ENCODE measurements at regions not wholly inside any gene's neighbourhood (a gene's known extent, or its start where the extent isn't known, plus 50 kb on each side); places are given as distances from the start of the nearest gene placed in this dataset.

DNA sequence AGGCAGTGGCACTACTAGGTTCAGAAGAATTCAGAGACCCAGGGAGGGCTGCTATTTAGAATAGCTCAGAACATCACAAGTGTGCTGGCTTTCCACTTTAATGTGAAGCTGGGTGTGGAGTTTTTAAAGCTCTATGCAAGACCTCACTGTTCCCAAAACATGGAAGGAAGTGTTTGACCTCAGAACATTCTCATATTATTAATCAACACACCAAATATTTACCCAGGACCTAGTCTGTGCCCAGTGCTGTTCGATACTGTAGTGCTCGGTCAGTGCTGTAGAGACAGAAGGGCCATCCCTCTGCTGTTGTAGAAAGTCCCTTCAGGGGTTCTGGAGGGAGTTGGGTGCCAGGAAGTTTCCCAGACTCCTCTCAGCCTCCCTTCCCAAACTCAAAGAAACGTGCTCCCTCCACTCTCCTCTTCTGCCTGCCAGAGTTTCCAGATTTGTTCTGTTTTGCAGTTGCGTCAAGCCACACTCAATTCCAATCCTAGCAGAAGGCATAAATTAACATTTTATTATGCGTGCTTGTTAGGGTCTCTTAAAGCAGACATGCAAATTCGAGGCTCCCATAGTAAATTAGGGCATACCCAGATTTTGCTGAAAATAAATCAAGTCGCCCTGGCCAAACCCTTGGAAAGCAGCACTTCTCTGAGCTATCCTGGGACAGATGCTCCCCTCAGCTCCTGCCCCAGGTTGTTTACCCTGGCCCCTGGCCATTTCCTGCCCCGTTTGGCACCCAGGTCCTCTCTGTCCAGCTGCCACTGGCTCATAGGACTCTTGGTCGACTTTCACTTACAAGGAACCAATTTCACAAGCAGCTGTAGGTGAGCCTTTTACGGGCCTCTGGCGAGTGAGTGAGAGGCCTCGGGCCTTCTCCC is 248.6 kb downstream of the HIVEP2 start:
- Histone ChIP-seq H3K4me1 (ENCODE audit: control insufficient read depth in 1 of 2, insufficient read depth in 2 of 2, low read depth in 1 of 2, low read length in 1 of 2) (peaks cover 0 to 27% of the 10 kb centered on the region in 2 experiments; a peak in 2 of 4 replicates), H3F3A (replicated peaks; ENCODE audit: insufficient read depth) (no peaks in the 10 kb centered on the region), H3K36me3 (replicated peaks in 1 of 2; ENCODE audit: control insufficient read depth in 1 of 2, insufficient read depth in 2 of 2, low read length in 1 of 2) (no peaks in the 10 kb centered on the region), H3K9ac (no peak overlapping the region), H3K27ac (ENCODE audit: low read depth in 2 of 2, low read length in 1 of 2) (no peak overlapping the region), H3K9me3 (no peaks in the 10 kb centered on the region), H4K20me1 (ENCODE audit: insufficient read depth) (no peaks in the 10 kb centered on the region), H3K9me2 (no peaks in the 10 kb centered on the region), H3K79me2 (ENCODE audit: insufficient read depth) (no peaks in the 10 kb centered on the region), H2AFZ (ENCODE audit: low read depth) (no peak overlapping the region), H3K4me3 (ENCODE audit: low read depth in 2 of 2, low read length in 1 of 2) (no peak overlapping the region), H3K4me2 (no peak overlapping the region), H3K27me3 (ENCODE audit: insufficient read depth) (no peaks in the 10 kb centered on the region)
- ChIA-PET CTCF (interaction anchor here (0.7 to 3.0 kb wide), 3 partner anchors 190 to 731 kb away, joined by 3 to 9 read pairs (median 4); no protein-coding TSS in a partner anchor), POLR2A (no interaction called here)
- TF ChIP-seq TAF1 (IDR thresholded peaks at IDR 0.05; ENCODE audit: borderline replicate concordance, low read depth, low read length) (no peak), GATA2 (CRISPR knock-in tag; IDR thresholded peaks at IDR 0.05) (no peak), TEAD4 (IDR thresholded peaks at IDR 0.05; ENCODE audit: borderline replicate concordance, insufficient read depth) (no peak), JUND (IDR thresholded peaks at IDR 0.05) (no peak), NRF1 (IDR thresholded peaks at IDR 0.05; ENCODE audit: low read depth, low read length) (no peak), NFIC (IDR thresholded peaks at IDR 0.05; ENCODE audit: borderline replicate concordance) (no peak), RFX5 (IDR thresholded peaks at IDR 0.05; ENCODE audit: low read length) (no peak), EZH2phosphoT487 (IDR thresholded peaks at IDR 0.05; ENCODE audit: borderline replicate concordance, low read depth) (no peak), MEF2A (IDR thresholded peaks at IDR 0.05; ENCODE audit: borderline replicate concordance, low read depth) (no peak), YY1 (IDR thresholded peaks at IDR 0.05; ENCODE audit: low read depth) (no peak), POLR2AphosphoS5 (IDR thresholded peaks at IDR 0.05; ENCODE audit: low read depth, low read length) (no peak)
- TF ChIP-seq, protein P1, sequence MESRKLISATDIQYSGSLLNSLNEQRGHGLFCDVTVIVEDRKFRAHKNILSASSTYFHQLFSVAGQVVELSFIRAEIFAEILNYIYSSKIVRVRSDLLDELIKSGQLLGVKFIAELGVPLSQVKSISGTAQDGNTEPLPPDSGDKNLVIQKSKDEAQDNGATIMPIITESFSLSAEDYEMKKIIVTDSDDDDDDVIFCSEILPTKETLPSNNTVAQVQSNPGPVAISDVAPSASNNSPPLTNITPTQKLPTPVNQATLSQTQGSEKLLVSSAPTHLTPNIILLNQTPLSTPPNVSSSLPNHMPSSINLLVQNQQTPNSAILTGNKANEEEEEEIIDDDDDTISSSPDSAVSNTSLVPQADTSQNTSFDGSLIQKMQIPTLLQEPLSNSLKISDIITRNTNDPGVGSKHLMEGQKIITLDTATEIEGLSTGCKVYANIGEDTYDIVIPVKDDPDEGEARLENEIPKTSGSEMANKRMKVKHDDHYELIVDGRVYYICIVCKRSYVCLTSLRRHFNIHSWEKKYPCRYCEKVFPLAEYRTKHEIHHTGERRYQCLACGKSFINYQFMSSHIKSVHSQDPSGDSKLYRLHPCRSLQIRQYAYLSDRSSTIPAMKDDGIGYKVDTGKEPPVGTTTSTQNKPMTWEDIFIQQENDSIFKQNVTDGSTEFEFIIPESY (IDR thresholded peaks at IDR 0.05; ENCODE audit: borderline replicate concordance, low read depth) = no peak
- TF ChIP-seq, protein P2, sequence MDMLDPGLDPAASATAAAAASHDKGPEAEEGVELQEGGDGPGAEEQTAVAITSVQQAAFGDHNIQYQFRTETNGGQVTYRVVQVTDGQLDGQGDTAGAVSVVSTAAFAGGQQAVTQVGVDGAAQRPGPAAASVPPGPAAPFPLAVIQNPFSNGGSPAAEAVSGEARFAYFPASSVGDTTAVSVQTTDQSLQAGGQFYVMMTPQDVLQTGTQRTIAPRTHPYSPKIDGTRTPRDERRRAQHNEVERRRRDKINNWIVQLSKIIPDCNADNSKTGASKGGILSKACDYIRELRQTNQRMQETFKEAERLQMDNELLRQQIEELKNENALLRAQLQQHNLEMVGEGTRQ (IDR thresholded peaks at IDR 0.05; ENCODE audit: borderline replicate concordance, low read depth, low read length) = no peak
- TF ChIP-seq, protein P3, sequence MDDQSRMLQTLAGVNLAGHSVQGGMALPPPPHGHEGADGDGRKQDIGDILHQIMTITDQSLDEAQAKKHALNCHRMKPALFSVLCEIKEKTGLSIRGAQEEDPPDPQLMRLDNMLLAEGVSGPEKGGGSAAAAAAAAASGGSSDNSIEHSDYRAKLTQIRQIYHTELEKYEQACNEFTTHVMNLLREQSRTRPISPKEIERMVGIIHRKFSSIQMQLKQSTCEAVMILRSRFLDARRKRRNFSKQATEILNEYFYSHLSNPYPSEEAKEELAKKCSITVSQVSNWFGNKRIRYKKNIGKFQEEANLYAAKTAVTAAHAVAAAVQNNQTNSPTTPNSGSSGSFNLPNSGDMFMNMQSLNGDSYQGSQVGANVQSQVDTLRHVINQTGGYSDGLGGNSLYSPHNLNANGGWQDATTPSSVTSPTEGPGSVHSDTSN (IDR thresholded peaks at IDR 0.05) = no peak
- WGBS (ENCODE audit: low lambda C conversion rate) = 89% methylated on average over 10 of the region's 12 CpGs
- no peak for DNase-seq

Measured in SK-N-SH (cell line).